ENCODE measurements at regions not wholly inside any gene's neighbourhood (a gene's known extent, or its start where the extent isn't known, plus 50 kb on each side); places are given as distances from the start of the nearest gene placed in this dataset.
A peak's percentile ranks its signal among the peaks of the same experiment; 100 is the strongest.
"Not testable (repeated sequence)": the region's sequence is repeated elsewhere in the genome, so short reads cannot be mapped to it uniquely, and the experiment has no call there.

DNA sequence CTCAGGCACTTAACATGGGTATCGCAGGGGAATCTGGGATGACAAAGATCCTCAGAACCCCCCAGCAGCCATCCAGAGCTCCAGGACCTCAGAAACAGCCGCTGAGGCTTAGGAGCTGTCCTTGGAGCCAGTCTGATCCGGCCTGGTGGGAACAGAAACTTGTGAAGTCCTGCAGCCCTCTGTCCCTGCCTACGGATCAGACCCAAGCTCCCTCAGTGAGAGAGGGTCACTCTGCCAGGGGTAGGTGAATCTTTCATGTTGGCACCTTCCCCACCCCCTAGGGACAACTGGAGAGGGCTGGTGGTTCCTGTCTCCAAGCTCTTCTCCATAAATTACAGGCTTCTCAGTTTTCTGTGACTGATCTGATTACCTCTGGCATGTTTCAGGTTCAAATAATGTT is 122.3 kb downstream of the TLR5 start:
- Histone ChIP-seq H3K27me3 (ENCODE audit: control insufficient read depth, insufficient read depth, low read length) (no peaks in the 10 kb centered on the region), H3K4me3 (ENCODE audit: low read depth, low read length) (no peak overlapping the region), H3K4me1 (ENCODE audit: control insufficient read depth, insufficient read depth, low read length) (peaks cover 53% of the 10 kb centered on the region), H3K36me3 (ENCODE audit: control insufficient read depth, insufficient read depth, low read length) (peaks cover 91% of the 10 kb centered on the region), H3K9me3 (ENCODE audit: control insufficient read depth, insufficient read depth, low read depth, low read length) (no peaks in the 10 kb centered on the region), H3K27ac (ENCODE audit: low read depth, low read length) (no peak overlapping the region; the same call in 1 of the 2 replicates), H3K9ac (ENCODE audit: low read length) (no peak overlapping the region)

DNA sequence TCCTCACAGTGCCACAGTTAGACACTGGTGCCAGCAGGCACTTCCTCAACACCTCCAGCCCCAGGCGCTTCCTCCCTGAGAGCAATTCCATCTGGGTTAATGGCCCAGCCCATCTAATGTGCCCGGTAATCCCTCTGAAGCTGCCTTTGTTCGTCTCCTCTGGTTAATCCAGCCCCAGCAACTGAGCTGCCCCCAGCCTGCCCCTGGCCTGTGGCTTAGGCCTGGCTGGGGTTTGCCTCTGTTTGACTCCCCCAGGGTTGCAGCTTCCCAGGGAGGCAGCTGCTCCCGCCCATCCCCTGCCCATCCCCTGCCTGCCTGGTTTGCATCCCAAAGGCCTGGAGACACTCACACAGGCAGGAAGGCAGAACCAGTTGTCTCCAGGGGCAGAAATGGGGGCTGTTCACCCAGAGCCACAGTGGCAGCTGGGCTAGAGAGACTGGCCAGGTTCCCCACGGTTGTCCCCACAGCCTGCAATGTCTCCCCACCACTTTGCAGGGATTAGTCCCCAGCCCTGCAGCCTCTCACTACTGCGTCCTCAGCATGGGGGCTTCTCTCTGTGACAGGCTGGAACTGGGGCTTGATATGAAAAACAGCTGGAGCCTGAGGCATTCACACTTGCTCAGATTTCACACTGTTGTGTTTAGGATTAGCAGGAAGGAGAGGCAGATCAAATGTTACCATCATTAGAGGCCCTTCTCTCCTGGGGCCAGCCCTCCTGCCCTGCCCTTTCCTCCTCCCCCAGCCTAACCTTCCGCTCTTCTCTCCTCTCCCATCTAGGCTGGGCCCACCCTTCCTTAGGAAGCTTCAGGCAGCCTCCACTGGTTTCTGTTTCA is 120.2 kb downstream of the TLR5 start:
- Histone ChIP-seq H3K9ac (ENCODE audit: low read length) (peak overlapping the region; percentile 95), H3K9me3 (ENCODE audit: control insufficient read depth, insufficient read depth, low read depth, low read length) (no peaks in the 10 kb centered on the region), H3K27ac (ENCODE audit: low read depth, low read length) (peak overlapping the region; percentile 95), H3K27me3 (ENCODE audit: control insufficient read depth, insufficient read depth, low read length) (no peaks in the 10 kb centered on the region), H3K36me3 (ENCODE audit: control insufficient read depth, insufficient read depth, low read length) (peaks cover 75% of the 10 kb centered on the region), H3K4me1 (ENCODE audit: control insufficient read depth, insufficient read depth, low read length) (peaks cover 53% of the 10 kb centered on the region), H3K4me3 (ENCODE audit: low read depth, low read length) (peak overlapping the region; percentile 48)

DNA sequence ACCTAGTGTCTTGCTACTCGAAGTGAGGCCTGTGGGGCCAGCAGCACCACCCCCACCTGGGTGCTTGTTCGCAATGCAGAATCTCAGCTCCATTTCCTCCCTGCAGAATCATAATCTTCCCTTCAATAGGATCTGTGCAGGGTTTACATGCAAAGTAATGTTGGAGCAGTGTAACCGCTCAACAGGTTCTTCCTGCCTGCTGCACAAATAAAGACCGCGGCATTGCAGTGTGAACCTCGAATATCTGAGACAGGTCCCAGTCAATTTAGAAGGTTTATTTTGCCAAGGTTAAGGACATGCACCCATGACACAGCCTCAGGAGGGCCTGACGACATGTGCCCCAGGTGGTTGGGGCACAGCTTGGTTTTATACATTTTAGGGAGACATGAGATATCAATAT is 119.2 kb downstream of the TLR5 start:
- peak overlapping the region; percentile 95 for H3K27ac ChIP-seq (ENCODE audit: low read depth, low read length)

DNA sequence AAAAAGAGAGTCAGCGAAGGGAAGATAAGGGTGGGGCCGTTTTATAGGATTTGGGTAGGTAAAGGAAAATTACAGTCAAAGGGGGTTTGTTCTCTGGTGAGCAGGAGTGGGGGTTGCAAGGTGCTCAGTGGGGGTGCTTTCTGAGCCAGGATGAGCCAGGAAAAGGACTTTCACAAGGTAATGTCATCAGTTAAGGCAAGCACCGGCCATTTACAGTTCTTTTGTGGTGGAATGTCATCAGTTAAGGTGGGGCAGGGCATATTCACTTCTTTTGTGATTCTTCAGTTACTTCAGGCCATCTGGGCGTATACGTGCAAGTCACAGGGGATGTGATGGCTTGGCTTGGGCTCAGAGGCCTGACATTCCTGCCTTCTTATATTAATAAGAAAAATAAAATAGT is 118.6 kb downstream of the TLR5 start:
- Histone ChIP-seq H3K27ac (ENCODE audit: low read depth, low read length) (peak overlapping the region; percentile 95), H3K36me3 (ENCODE audit: control insufficient read depth, insufficient read depth, low read length) (peaks cover 62% of the 10 kb centered on the region), H3K4me1 (ENCODE audit: control insufficient read depth, insufficient read depth, low read length) (peaks cover 47% of the 10 kb centered on the region), H3K9ac (ENCODE audit: low read length) (peak overlapping the region; percentile 95), H3K4me3 (ENCODE audit: low read depth, low read length) (peak overlapping the region; percentile 48)
- not testable (repeated sequence) for H3K27me3 ChIP-seq (ENCODE audit: control insufficient read depth, insufficient read depth, low read length); H3K9me3 ChIP-seq (ENCODE audit: control insufficient read depth, insufficient read depth, low read depth, low read length)

More for the DNA sequence above, 119.2 kb downstream of the TLR5 start:
- no peaks in the 10 kb centered on the region for H3K9me3 ChIP-seq (ENCODE audit: control insufficient read depth, insufficient read depth, low read depth, low read length)
- peaks cover 53% of the 10 kb centered on the region for H3K4me1 ChIP-seq (ENCODE audit: control insufficient read depth, insufficient read depth, low read length)
- H3K9ac ChIP-seq (ENCODE audit: low read length) = peak overlapping the region; percentile 95
- H3K4me3 ChIP-seq (ENCODE audit: low read depth, low read length) = peak overlapping the region; percentile 48
- H3K36me3 ChIP-seq (ENCODE audit: control insufficient read depth, insufficient read depth, low read length) = peaks cover 68% of the 10 kb centered on the region
- H3K27me3 ChIP-seq (ENCODE audit: control insufficient read depth, insufficient read depth, low read length) = no peaks in the 10 kb centered on the region

DNA sequence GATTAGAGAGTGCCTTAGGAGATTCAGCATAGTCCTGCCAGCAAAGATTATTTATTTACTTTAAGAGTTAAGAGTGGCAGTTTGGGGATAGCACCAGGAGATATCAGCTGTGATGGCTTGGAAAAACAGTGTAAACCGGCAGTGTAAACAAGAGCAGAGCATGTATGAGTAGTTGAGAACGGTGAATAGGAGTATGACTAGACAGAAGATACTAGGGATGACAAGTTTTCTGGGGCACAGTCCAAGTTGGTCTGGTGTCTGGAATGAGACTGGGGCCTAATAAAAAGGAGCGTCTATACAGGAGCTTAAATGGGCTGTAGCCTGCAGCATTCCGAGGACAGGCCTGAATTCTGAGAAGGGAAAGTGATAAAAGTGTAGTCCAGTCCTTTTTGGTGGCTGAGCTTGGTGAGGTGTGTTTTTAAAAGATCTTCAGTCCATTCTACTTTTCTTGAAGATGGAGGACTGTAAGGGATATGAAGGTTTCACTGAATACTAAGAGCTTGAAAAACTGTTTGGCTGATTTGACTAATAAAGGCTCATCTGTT is 117.8 kb downstream of the TLR5 start:
- peaks cover 55% of the 10 kb centered on the region for H3K36me3 ChIP-seq (ENCODE audit: control insufficient read depth, insufficient read depth, low read length)
- not testable (repeated sequence) for H3K27me3 ChIP-seq (ENCODE audit: control insufficient read depth, insufficient read depth, low read length); H3K9me3 ChIP-seq (ENCODE audit: control insufficient read depth, insufficient read depth, low read depth, low read length)
- peak overlapping the region; percentile 88 for H3K9ac ChIP-seq (ENCODE audit: low read length)
- H3K27ac ChIP-seq (ENCODE audit: low read depth, low read length) = peak overlapping the region; percentile 80; the same call in 1 of the 2 replicates
- peak overlapping the region; percentile 55 for H3K4me3 ChIP-seq (ENCODE audit: low read depth, low read length)
- H3K4me1 ChIP-seq (ENCODE audit: control insufficient read depth, insufficient read depth, low read length) = peaks cover 42% of the 10 kb centered on the region

DNA sequence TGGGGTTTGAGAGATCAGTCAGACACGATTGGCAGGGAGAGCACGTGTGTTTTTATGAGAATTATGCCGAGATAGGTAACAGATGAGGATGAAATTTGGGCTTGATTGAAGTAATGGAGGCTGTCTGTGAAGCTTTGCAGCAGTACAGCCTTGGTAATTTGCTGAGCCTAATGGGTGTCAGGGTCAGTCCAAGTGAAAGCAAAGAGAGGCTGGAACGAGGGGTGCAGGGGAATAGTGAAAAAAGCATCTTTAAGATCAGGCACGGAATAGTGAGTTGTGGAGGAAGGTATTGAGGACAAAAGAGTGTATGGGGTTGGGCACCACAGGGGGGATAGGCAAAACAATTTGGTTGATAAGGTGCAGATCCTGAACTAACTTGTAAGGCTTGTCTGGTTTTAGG is 116.4 kb downstream of the TLR5 start:
- Histone ChIP-seq H3K9ac (ENCODE audit: low read length) (peak overlapping the region; percentile 88), H3K4me1 (ENCODE audit: control insufficient read depth, insufficient read depth, low read length) (peaks cover 44% of the 10 kb centered on the region), H3K4me3 (ENCODE audit: low read depth, low read length) (peak overlapping the region; percentile 63), H3K36me3 (ENCODE audit: control insufficient read depth, insufficient read depth, low read length) (peaks cover 41% of the 10 kb centered on the region), H3K27ac (ENCODE audit: low read depth, low read length) (peak overlapping the region; percentile 63; the same call in 1 of the 2 replicates)
- not testable (repeated sequence) for H3K9me3 ChIP-seq (ENCODE audit: control insufficient read depth, insufficient read depth, low read depth, low read length); H3K27me3 ChIP-seq (ENCODE audit: control insufficient read depth, insufficient read depth, low read length)

DNA sequence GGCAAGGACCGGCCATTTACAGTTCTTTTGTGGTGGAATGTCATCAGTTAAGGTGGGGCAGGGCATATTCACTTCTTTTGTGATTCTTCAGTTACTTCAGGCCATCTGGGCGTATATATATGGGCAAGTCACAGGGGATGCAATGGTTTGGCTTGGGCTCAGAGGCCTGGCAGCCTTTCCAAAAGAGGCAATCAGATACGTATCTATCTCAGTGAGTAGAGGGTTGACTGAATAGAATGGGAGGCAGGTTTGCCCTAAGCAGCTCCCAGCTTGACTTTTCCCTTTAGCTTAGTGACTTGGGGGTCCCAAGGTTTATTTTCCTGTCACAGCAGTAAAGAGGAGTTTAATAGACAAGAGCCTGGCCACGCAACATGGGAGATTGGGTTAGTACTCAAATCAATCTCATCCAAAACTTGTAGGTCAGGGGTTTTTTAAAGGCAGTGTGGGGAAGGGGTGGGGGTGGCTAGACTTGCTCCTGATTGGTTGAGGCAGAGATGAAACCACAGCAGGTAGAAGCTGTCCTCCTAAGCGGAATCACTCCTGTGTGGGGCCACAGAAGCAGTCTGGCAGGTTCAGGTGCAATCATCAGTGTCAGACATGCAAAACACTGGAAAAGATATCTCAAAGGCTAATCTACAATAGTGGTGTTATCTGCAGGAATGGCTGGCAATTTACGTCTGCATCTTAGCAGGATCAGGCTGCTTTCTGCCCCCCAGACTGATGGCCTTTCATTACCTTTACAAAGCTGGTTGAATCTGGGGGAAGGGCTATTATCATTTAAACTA is 112.9 kb downstream of the TLR5 start:
- peaks cover 50% of the 10 kb centered on the region for H3K4me1 ChIP-seq (ENCODE audit: control insufficient read depth, insufficient read depth, low read length)
- H3K27ac ChIP-seq (ENCODE audit: low read depth, low read length) = peak overlapping the region; percentile 93
- H3K9ac ChIP-seq (ENCODE audit: low read length) = peak overlapping the region; percentile 80
- H3K27me3 ChIP-seq (ENCODE audit: control insufficient read depth, insufficient read depth, low read length) = no peaks in the 10 kb centered on the region
- H3K9me3 ChIP-seq (ENCODE audit: control insufficient read depth, insufficient read depth, low read depth, low read length) = no peaks in the 10 kb centered on the region
- peaks cover 12% of the 10 kb centered on the region for H3K36me3 ChIP-seq (ENCODE audit: control insufficient read depth, insufficient read depth, low read length)
- H3K4me3 ChIP-seq (ENCODE audit: low read depth, low read length) = peak overlapping the region; percentile 54

DNA sequence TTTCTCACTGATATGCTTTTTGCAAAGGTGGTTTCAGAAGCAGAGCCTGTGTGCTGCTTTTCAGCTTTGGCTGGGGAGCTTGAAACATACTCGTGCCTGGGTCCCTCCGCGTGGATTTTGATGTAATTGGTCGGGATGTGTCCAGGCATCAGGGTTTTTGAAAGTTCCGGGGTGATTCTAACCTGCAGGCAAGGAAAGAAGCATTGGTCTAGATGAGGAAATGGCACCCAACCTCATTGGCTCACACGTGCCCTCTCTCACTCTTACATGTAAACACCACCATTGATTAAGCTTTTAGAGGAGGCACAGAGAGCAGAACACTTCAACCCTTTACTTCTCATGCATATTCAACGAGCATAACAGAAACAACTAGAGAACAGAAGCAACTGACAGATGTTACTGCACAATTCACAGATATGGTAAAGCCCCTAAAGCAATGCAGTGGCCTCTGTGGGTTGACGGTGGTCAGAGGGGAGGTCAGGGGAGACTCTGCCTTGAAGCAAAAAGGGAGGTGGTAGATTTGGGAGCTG is 112.1 kb downstream of the TLR5 start:
- Histone ChIP-seq H3K9ac (ENCODE audit: low read length) (peak overlapping the region; percentile 80), H3K27ac (ENCODE audit: low read depth, low read length) (peak overlapping the region; percentile 93), H3K4me3 (ENCODE audit: low read depth, low read length) (peak overlapping the region; percentile 54)

DNA sequence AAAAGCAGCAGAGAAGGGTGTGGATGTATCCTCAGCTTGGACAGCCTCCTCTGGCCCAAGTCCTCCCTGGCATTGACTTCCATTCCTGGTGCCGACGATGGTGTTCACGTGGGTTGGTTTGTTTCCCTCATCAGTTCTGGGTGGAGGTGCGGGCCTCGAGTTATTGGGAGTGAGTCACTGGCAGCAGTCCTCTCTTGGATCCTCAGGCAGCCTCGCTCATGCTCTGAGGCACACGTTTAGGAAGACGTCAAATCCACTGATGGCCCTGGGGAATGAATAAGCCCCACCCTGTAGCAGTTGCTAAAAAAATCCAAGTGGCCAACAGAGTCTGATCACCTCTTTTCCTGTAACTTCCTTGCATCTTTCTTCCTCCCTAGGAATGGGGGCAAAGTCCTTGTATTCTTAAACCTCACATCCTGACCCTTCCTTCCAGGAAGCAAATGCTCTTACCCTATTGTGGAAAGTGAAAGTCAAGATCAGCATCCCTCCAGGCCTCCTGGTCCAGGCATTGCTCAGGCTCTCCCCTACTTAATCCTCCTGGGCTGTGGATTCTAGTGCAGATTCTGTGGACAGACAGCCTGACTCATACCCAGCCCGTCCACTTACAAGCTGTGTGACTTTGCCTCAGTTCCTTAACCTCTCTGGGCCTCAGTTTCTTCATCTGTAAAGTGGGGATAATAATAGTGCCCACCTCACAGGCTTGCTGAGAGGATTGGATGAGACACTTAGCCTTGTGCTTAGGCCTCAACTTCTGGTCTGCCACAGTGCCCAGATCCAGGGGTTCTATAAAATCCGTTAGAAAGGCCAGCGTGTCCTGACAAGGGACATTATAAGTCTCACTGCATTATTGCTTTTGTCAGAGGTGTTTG is 111.1 kb downstream of the TLR5 start:
- Histone ChIP-seq H3K9ac (ENCODE audit: low read length) (peak overlapping the region; percentile 80), H3K27ac (ENCODE audit: low read depth, low read length) (peak overlapping the region; percentile 93), H3K4me1 (ENCODE audit: control insufficient read depth, insufficient read depth, low read length) (peaks cover 68% of the 10 kb centered on the region)

More for the DNA sequence above, 112.1 kb downstream of the TLR5 start:
- Histone ChIP-seq H3K9me3 (ENCODE audit: control insufficient read depth, insufficient read depth, low read depth, low read length) (no peaks in the 10 kb centered on the region), H3K27me3 (ENCODE audit: control insufficient read depth, insufficient read depth, low read length) (no peaks in the 10 kb centered on the region), H3K4me1 (ENCODE audit: control insufficient read depth, insufficient read depth, low read length) (peaks cover 57% of the 10 kb centered on the region), H3K36me3 (ENCODE audit: control insufficient read depth, insufficient read depth, low read length) (peaks cover 8% of the 10 kb centered on the region)

DNA sequence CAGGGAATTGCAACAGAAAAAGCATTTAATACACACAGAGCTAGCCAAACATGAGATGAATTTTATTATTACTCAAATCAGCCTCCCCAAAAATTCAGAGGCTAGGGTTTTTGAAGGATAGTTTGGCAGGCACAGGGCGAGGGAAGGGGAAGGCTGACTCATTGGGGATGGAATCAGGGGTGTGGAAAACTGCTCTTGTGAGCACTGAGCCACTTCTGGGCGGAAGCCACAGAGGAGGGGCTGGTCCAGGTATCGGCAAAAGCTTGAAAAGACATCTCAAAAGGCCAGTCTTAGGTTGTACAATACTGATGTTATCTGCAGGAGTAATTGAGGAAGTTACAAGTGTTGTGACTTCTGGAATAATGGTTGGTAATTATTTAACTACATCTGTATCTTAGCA is 109.4 kb downstream of the TLR5 start:
- no peaks in the 10 kb centered on the region for H3K9me3 ChIP-seq (ENCODE audit: control insufficient read depth, insufficient read depth, low read depth, low read length)
- H3K27me3 ChIP-seq (ENCODE audit: control insufficient read depth, insufficient read depth, low read length) = no peaks in the 10 kb centered on the region
- no peak overlapping the region for H3K9ac ChIP-seq (ENCODE audit: low read length)
- H3K4me1 ChIP-seq (ENCODE audit: control insufficient read depth, insufficient read depth, low read length) = peaks cover 85% of the 10 kb centered on the region
- no peak overlapping the region for H3K27ac ChIP-seq (ENCODE audit: low read depth, low read length)
- H3K4me3 ChIP-seq (ENCODE audit: low read depth, low read length) = no peak overlapping the region
- H3K36me3 ChIP-seq (ENCODE audit: control insufficient read depth, insufficient read depth, low read length) = 0 out of 2 replicates have a peak, but pooled peaks cover 3% of the 10 kb centered on the region

More for the DNA sequence above, 111.1 kb downstream of the TLR5 start:
- Histone ChIP-seq H3K9me3 (ENCODE audit: control insufficient read depth, insufficient read depth, low read depth, low read length) (no peaks in the 10 kb centered on the region), H3K4me3 (ENCODE audit: low read depth, low read length) (peak overlapping the region; percentile 54; the same call in 1 of the 2 replicates), H3K27me3 (ENCODE audit: control insufficient read depth, insufficient read depth, low read length) (no peaks in the 10 kb centered on the region), H3K36me3 (ENCODE audit: control insufficient read depth, insufficient read depth, low read length) (0 out of 2 replicates have a peak, but pooled peaks cover 4% of the 10 kb centered on the region)

Measured in HUES6 (cell line).